ENCODE measurements at regions not wholly inside any gene's neighbourhood (a gene's known extent, or its start where the extent isn't known, plus 50 kb on each side); places are given as distances from the start of the nearest gene placed in this dataset.

DNA sequence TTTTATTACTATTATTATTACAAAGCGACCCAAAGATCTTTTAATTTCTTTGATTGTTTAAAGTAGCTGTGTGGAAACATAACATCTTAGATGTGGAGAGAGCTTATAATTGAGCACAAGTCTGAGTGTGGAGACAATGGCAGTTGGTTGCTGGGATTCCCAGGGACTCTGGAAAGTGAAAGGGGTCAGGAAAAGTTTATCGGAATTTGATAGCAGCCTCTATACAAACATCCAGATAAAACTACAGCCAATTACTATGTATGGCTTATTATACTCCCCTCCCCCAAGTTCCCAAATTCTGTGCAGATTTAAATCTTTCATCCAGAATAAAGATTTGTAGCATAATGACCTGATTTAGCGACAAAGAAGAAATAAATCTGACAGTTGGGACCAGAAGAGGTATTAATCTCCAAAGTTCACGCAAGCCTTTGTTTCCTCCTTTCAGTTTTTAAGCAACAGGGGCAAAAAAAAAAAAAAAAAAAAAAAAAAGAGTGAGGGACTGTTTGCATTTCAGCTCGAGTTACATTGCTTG is 121.4 kb upstream of the MAP3K7 start:
- TF ChIP-seq RNF2 (IDR thresholded peaks at IDR 0.05; ENCODE audit: borderline replicate concordance, low read depth) (no peak), GATA3 (IDR thresholded peaks at IDR 0.05; ENCODE audit: borderline replicate concordance) (no peak), MAX (IDR thresholded peaks at IDR 0.05) (no peak), RAD21 (conservative IDR thresholded peaks at IDR 0.05 in 1 of 2, IDR thresholded peaks at IDR 0.05 in 1 of 2) (no peak), ESRRA (IDR thresholded peaks at IDR 0.05; ENCODE audit: borderline replicate concordance, low read length) (no peak), SMC3 (IDR thresholded peaks at IDR 0.05) (no peak), MAZ (IDR thresholded peaks at IDR 0.05; ENCODE audit: borderline replicate concordance, low read depth, low read length) (no peak), POLR2A (IDR thresholded peaks at IDR 0.05; ENCODE audit: low read length) (no peak), EP300 (IDR thresholded peaks at IDR 0.05) (no peak), JUN (IDR thresholded peaks at IDR 0.05) (no peak), PHF8 (IDR thresholded peaks at IDR 0.05; ENCODE audit: borderline replicate concordance, low read depth) (no peak)
- TF ChIP-seq, protein P1, sequence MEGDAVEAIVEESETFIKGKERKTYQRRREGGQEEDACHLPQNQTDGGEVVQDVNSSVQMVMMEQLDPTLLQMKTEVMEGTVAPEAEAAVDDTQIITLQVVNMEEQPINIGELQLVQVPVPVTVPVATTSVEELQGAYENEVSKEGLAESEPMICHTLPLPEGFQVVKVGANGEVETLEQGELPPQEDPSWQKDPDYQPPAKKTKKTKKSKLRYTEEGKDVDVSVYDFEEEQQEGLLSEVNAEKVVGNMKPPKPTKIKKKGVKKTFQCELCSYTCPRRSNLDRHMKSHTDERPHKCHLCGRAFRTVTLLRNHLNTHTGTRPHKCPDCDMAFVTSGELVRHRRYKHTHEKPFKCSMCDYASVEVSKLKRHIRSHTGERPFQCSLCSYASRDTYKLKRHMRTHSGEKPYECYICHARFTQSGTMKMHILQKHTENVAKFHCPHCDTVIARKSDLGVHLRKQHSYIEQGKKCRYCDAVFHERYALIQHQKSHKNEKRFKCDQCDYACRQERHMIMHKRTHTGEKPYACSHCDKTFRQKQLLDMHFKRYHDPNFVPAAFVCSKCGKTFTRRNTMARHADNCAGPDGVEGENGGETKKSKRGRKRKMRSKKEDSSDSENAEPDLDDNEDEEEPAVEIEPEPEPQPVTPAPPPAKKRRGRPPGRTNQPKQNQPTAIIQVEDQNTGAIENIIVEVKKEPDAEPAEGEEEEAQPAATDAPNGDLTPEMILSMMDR (IDR thresholded peaks at IDR 0.05), result no peak
- TF ChIP-seq, protein P2, sequence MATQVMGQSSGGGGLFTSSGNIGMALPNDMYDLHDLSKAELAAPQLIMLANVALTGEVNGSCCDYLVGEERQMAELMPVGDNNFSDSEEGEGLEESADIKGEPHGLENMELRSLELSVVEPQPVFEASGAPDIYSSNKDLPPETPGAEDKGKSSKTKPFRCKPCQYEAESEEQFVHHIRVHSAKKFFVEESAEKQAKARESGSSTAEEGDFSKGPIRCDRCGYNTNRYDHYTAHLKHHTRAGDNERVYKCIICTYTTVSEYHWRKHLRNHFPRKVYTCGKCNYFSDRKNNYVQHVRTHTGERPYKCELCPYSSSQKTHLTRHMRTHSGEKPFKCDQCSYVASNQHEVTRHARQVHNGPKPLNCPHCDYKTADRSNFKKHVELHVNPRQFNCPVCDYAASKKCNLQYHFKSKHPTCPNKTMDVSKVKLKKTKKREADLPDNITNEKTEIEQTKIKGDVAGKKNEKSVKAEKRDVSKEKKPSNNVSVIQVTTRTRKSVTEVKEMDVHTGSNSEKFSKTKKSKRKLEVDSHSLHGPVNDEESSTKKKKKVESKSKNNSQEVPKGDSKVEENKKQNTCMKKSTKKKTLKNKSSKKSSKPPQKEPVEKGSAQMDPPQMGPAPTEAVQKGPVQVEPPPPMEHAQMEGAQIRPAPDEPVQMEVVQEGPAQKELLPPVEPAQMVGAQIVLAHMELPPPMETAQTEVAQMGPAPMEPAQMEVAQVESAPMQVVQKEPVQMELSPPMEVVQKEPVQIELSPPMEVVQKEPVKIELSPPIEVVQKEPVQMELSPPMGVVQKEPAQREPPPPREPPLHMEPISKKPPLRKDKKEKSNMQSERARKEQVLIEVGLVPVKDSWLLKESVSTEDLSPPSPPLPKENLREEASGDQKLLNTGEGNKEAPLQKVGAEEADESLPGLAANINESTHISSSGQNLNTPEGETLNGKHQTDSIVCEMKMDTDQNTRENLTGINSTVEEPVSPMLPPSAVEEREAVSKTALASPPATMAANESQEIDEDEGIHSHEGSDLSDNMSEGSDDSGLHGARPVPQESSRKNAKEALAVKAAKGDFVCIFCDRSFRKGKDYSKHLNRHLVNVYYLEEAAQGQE (IDR thresholded peaks at IDR 0.05), result no peak
- TF ChIP-seq, protein P3, sequence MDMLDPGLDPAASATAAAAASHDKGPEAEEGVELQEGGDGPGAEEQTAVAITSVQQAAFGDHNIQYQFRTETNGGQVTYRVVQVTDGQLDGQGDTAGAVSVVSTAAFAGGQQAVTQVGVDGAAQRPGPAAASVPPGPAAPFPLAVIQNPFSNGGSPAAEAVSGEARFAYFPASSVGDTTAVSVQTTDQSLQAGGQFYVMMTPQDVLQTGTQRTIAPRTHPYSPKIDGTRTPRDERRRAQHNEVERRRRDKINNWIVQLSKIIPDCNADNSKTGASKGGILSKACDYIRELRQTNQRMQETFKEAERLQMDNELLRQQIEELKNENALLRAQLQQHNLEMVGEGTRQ (IDR thresholded peaks at IDR 0.05), result no peak
